ENCODE measurements at regions not wholly inside any gene's neighbourhood (a gene's known extent, or its start where the extent isn't known, plus 50 kb on each side); places are given as distances from the start of the nearest gene placed in this dataset.

- ChIA-PET POLR2A (no interaction called here), CTCF (no interaction called here)
- Mint-ChIP-seq H3K27me3 (no peaks in the 10 kb centered on the region), H3K27ac (no peak overlapping the region), H3K4me1 (ENCODE audit: low read depth) (no peaks in the 10 kb centered on the region), H3K9me3 (peaks cover 14% of the 10 kb centered on the region), H3K36me3 (ENCODE audit: low read depth) (no peaks in the 10 kb centered on the region), H3K4me3 (no peak overlapping the region)
- H3K4me1 ChIP-seq (ENCODE audit: insufficient read depth, low read length), result no peaks in the 10 kb centered on the region
- H3K4me3 ChIP-seq (ENCODE audit: low read length), result no peak overlapping the region
- TF ChIP-seq CTCF (IDR thresholded peaks at IDR 0.05), result no peak
- DNase-seq (no peak), ATAC-seq (ENCODE audit: poor library complexity) (no peak)
- intact Hi-C loops (cut with DNase I, micrococcal nuclease), result no loop called here
- peaks cover 0 to 7% of the 10 kb centered on the region in 2 experiments for H3K9me3 ChIP-seq (ENCODE audit: control insufficient read depth in 1 of 2, insufficient read depth in 1 of 2, low read length in 2 of 2)
- H3K27ac ChIP-seq (ENCODE audit: low read depth in 1 of 2, low read length in 2 of 2), result no peak overlapping the region
- H3K27me3 ChIP-seq (ENCODE audit: control insufficient read depth in 1 of 2, insufficient read depth in 2 of 2, low read length in 2 of 2), result no peaks in the 10 kb centered on the region
- no peaks in the 10 kb centered on the region for H3K36me3 ChIP-seq (ENCODE audit: insufficient read depth, low read length)
Observed at GRCh38 chr5:8557728-8558127, 688.8 kb downstream of the MTRR start.

GRCh38 chr5:8560776-8561175 lies 691.8 kb downstream of the MTRR start:
- ATAC-seq (ENCODE audit: poor library complexity) (no peak), DNase-seq (no peak)
- no peak overlapping the region for H3K27ac ChIP-seq (ENCODE audit: low read depth in 1 of 2, low read length in 2 of 2)
- no peak overlapping the region for H3K4me3 ChIP-seq (ENCODE audit: low read length)
- no peaks in the 10 kb centered on the region for H3K4me1 ChIP-seq (ENCODE audit: insufficient read depth, low read length)
- H3K27me3 ChIP-seq (ENCODE audit: control insufficient read depth in 1 of 2, insufficient read depth in 2 of 2, low read length in 2 of 2), result no peaks in the 10 kb centered on the region
- intact Hi-C loops (cut with DNase I, micrococcal nuclease), result no loop called here
- no peaks in the 10 kb centered on the region for H3K36me3 ChIP-seq (ENCODE audit: insufficient read depth, low read length)
- CTCF ChIA-PET, result no interaction called here
- peaks cover 0 to 13% of the 10 kb centered on the region in 2 experiments for H3K9me3 ChIP-seq (ENCODE audit: control insufficient read depth in 1 of 2, insufficient read depth in 1 of 2, low read length in 2 of 2)
- Mint-ChIP-seq H3K36me3 (ENCODE audit: low read depth) (no peaks in the 10 kb centered on the region), H3K27ac (no peak overlapping the region), H3K27me3 (no peaks in the 10 kb centered on the region), H3K4me1 (ENCODE audit: low read depth) (no peaks in the 10 kb centered on the region), H3K4me3 (no peak overlapping the region), H3K9me3 (peaks cover 8% of the 10 kb centered on the region)
- no peak for TF ChIP-seq CTCF (IDR thresholded peaks at IDR 0.05)
- POLR2A ChIA-PET, result no interaction called here

- no peaks in the 10 kb centered on the region for H3K27me3 ChIP-seq (ENCODE audit: control insufficient read depth in 1 of 2, insufficient read depth in 2 of 2, low read length in 2 of 2)
- H3K27ac Mint-ChIP-seq, result no peak overlapping the region
- no peaks in the 10 kb centered on the region for H3K27me3 Mint-ChIP-seq
- H3K36me3 Mint-ChIP-seq (ENCODE audit: low read depth), result no peaks in the 10 kb centered on the region
- H3K4me3 Mint-ChIP-seq, result no peak overlapping the region
- no peak for TF ChIP-seq CTCF (IDR thresholded peaks at IDR 0.05)
- H3K9me3 Mint-ChIP-seq, result peaks cover 5% of the 10 kb centered on the region
- H3K4me3 ChIP-seq (ENCODE audit: low read length), result no peak overlapping the region
- ATAC-seq (ENCODE audit: poor library complexity) (no peak), DNase-seq (no peak)
- ChIA-PET POLR2A (no interaction called here), CTCF (no interaction called here)
- H3K27ac ChIP-seq (ENCODE audit: low read depth in 1 of 2, low read length in 2 of 2), result no peak overlapping the region
- H3K36me3 ChIP-seq (ENCODE audit: insufficient read depth, low read length), result no peaks in the 10 kb centered on the region
- no peaks in the 10 kb centered on the region for H3K4me1 ChIP-seq (ENCODE audit: insufficient read depth, low read length)
- H3K4me1 Mint-ChIP-seq (ENCODE audit: low read depth), result no peaks in the 10 kb centered on the region
- H3K9me3 ChIP-seq (ENCODE audit: control insufficient read depth in 1 of 2, insufficient read depth in 1 of 2, low read length in 2 of 2), result peaks cover 0 to 13% of the 10 kb centered on the region in 2 experiments
- intact Hi-C loops (cut with DNase I, micrococcal nuclease), result no loop called here
Observed at GRCh38 chr5:8561224-8561840, 692.4 kb downstream of the MTRR start.
